Brain microvascular endothelial cell (primary cell): ENCODE measurements at regions not wholly inside any gene's neighbourhood (a gene's known extent, or its start where the extent isn't known, plus 50 kb on each side); places are given as distances from the start of the nearest gene placed in this dataset.
"Not testable (repeated sequence)": the region's sequence is repeated elsewhere in the genome, so short reads cannot be mapped to it uniquely, and the experiment has no call there.

ENCODE experiments used
- DNase-seq: peaks from one replicate; pipeline ENCODE4 v3.0.0-alpha.2; 2020
- H3K27ac ChIP-seq: fragments of 250-450 bp; sonication (Bioruptor Pico); 2 replicates; pipeline ENCODE4 v1.5.1; 2020; ENCODE audit warnings: mild to moderate bottlenecking, moderate library complexity
- H3K27me3 ChIP-seq: fragments of 250-450 bp; sonication (Bioruptor Pico); replicated peaks from 2 replicates; pipeline ENCODE4 v1.5.1; 2020; ENCODE audit warnings: mild to moderate bottlenecking
- H3K36me3 ChIP-seq: fragments of 250-450 bp; sonication (Bioruptor Pico); replicated peaks from 2 replicates; pipeline ENCODE4 v1.5.1; 2020; ENCODE audit warnings: mild to moderate bottlenecking
- H3K4me3 ChIP-seq: 2 replicates; pipeline ENCODE4 v1.5.1; 2011; ENCODE audit warnings: low read depth, mild to moderate bottlenecking, control low read depth, low read length, moderate library complexity
- in situ Hi-C: cut with HindIII; loops from 2 replicates; pipeline ENCODE4 v1.10.0; 2017; ENCODE audit warnings: low sequenced_read_pairs, low pct_ligation_motif_present
- TF ChIP-seq, protein P1 (sequence below): IDR thresholded peaks from 2 replicates; pipeline ENCODE4 v1.5.1; 2011; ENCODE audit warnings: low read depth, mild to moderate bottlenecking, moderate library complexity, low read length, control low read depth, inconsistent platforms; ENCODE audit errors: missing control alignments

DNA sequence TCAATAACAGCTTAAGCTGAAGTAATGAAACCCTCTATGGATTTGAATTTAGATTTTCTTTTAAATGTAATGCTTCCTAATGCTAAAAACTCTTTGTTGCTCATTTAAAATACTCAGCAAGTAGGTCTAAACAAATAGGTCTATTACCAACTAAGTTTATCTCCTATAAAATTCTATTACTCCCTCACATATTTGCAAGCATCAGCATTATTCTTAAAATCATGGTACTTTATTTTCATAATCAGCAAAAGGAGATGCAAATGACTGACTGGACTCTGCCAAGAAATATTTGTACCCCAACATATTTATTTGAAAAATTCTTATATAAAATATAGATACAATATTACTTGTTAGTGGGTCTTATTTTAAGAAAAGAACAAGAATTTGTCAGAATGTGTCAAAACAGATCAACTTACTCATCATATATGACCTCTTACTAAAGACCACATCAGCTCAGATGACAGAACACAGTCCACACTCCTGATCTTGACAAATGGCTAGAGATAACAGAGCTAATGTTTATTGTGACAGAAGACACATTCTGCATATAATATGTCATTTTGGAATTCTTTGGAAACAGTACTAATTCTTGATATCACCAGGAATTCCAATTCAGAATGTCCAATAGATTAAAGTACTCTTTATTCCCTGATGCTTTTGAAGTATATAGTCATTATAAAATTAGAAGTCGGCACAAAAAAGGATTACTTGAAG is 704.6 kb upstream of the PCDH9 start:
- no peak overlapping the region for H3K27ac ChIP-seq
- DNase-seq, result no peak
- TF ChIP-seq, protein P1, sequence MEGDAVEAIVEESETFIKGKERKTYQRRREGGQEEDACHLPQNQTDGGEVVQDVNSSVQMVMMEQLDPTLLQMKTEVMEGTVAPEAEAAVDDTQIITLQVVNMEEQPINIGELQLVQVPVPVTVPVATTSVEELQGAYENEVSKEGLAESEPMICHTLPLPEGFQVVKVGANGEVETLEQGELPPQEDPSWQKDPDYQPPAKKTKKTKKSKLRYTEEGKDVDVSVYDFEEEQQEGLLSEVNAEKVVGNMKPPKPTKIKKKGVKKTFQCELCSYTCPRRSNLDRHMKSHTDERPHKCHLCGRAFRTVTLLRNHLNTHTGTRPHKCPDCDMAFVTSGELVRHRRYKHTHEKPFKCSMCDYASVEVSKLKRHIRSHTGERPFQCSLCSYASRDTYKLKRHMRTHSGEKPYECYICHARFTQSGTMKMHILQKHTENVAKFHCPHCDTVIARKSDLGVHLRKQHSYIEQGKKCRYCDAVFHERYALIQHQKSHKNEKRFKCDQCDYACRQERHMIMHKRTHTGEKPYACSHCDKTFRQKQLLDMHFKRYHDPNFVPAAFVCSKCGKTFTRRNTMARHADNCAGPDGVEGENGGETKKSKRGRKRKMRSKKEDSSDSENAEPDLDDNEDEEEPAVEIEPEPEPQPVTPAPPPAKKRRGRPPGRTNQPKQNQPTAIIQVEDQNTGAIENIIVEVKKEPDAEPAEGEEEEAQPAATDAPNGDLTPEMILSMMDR, result no peak
- H3K27me3 ChIP-seq, result no peaks in the 10 kb centered on the region
- no peaks in the 10 kb centered on the region for H3K36me3 ChIP-seq
- no peak overlapping the region for H3K4me3 ChIP-seq
- in situ Hi-C loops, result no loop called here

GRCh38 chr13:67932991-67933390 is 702.9 kb upstream of the PCDH9 start:
- TF ChIP-seq, protein P1, result no peak
- no peak for DNase-seq
- no peak overlapping the region for H3K27ac ChIP-seq
- H3K36me3 ChIP-seq, result no peaks in the 10 kb centered on the region
- in situ Hi-C loops, result no loop called here
- H3K4me3 ChIP-seq, result no peak overlapping the region
- H3K27me3 ChIP-seq, result no peaks in the 10 kb centered on the region

- no peaks in the 10 kb centered on the region for H3K27me3 ChIP-seq
- no peak overlapping the region for H3K27ac ChIP-seq
- no peak for DNase-seq
- no peaks in the 10 kb centered on the region for H3K36me3 ChIP-seq
- TF ChIP-seq, protein P1, result no peak
- in situ Hi-C loops, result no loop called here
- H3K4me3 ChIP-seq, result no peak overlapping the region
Measured at GRCh38 chr13:67917291-67917987, 687.3 kb upstream of the PCDH9 start.

DNA sequence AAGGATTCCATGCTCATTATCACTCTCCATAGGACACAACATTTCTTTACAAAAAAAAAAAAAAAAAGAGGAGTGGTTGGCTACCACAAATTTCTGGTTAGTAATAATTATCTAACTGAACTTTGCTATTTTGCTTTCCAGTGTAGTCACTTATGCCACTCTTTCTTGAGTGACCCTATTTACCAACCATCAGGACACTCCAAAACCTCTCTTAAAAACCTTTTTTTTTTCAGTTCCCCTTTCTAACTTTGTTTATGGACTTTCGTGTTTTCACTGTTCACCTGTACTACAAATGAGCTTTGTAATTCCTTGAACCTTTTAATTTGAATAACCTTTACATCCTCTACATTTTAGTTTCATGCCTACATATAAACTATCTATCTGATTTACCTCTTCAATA is 686.5 kb upstream of the PCDH9 start:
- no peaks in the 10 kb centered on the region for H3K36me3 ChIP-seq
- no peak overlapping the region for H3K4me3 ChIP-seq
- in situ Hi-C loops, result no loop called here
- H3K27ac ChIP-seq, result no peak overlapping the region
- H3K27me3 ChIP-seq, result no peaks in the 10 kb centered on the region
- TF ChIP-seq, protein P1, result no peak
- no peak for DNase-seq

DNA sequence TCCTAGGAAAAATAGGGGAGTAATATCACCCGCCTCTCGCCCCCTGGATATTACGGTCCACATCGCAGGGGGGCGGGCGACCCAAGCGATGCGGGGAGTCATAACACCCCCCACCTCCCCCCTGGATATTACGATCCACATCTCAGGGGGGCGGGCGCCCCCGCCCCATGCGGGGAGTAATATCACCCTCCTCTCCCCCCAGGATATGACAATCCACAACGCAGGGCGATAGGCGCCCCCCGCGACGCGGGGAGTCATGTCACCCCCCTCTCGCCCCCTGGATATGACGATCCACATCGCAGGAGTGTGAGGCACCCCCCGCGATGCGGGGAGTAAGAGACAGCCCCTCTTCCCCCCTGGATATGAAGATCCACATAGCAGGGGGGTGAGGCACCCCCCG is 684.4 kb upstream of the PCDH9 start:
- TF ChIP-seq, protein P1, result no peak
- H3K27me3 ChIP-seq, result no peaks in the 10 kb centered on the region
- no peaks in the 10 kb centered on the region for H3K36me3 ChIP-seq
- no peak overlapping the region for H3K27ac ChIP-seq
- in situ Hi-C loops, result no loop called here
- H3K4me3 ChIP-seq, result no peak overlapping the region
- DNase-seq, result no peak

DNA sequence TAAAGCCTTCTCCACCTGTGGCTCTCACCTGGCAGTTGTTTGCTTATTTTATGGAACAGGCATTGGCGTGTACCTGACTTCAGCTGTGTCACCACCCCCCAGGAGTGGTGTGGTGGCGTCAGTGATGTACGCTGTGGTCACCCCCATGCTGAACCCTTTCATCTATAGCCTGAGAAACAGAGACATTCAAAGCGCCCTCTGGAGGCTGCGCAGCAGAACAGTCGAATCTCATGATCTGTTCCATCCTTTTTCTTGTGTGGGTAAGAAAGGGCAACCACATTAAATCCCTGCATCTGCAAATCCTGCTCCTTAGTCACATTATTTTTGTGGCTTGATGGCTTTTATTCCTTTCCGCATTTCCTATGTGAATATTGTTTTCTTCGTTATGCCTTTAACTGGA is 672.8 kb upstream of the PCDH9 start:
- H3K36me3 ChIP-seq, H3K27ac ChIP-seq, H3K27me3 ChIP-seq, in situ Hi-C loops, DNase-seq, H3K4me3 ChIP-seq: not testable (repeated sequence)
